ENCODE measurements at regions not wholly inside any gene's neighbourhood (a gene's known extent, or its start where the extent isn't known, plus 50 kb on each side); places are given as distances from the start of the nearest gene placed in this dataset.

- no peak overlapping the region for H3K4me3 ChIP-seq (ENCODE audit: low read depth, low read length, poor library complexity, severe bottlenecking)
- H3K4me1 ChIP-seq (ENCODE audit: insufficient read depth, low read length, severe bottlenecking) = no peaks in the 10 kb centered on the region
- H4K20me1 ChIP-seq (ENCODE audit: insufficient read depth, low read length) = no peaks in the 10 kb centered on the region
- H3K9me2 ChIP-seq (ENCODE audit: low read depth, low read length) = no peaks in the 10 kb centered on the region
- no peaks in the 10 kb centered on the region for H3K36me3 ChIP-seq (ENCODE audit: insufficient read depth, low read length)
- no peaks in the 10 kb centered on the region for H3F3A ChIP-seq (ENCODE audit: insufficient read depth, low read length)
- H3K79me2 ChIP-seq (ENCODE audit: insufficient read depth, low read length) = no peaks in the 10 kb centered on the region
- H3K4me2 ChIP-seq (ENCODE audit: low read length) = no peak overlapping the region
- H3K27ac ChIP-seq (ENCODE audit: low read depth, low read length, poor library complexity, severe bottlenecking) = no peak overlapping the region
- no peak overlapping the region for H2AFZ ChIP-seq (ENCODE audit: low read length)
- TF ChIP-seq CTCF (IDR thresholded peaks at IDR 0.05; ENCODE audit: low read length) (no peak), EZH2 (IDR thresholded peaks at IDR 0.05; ENCODE audit: borderline replicate concordance, low read length) (no peak)
- H3K27me3 ChIP-seq (ENCODE audit: insufficient read depth, low read length) = no peaks in the 10 kb centered on the region
- H3K9ac ChIP-seq (ENCODE audit: low read length) = no peak overlapping the region
- H3K9me3 ChIP-seq (ENCODE audit: low read length) = no peaks in the 10 kb centered on the region
Observed at GRCh38 chr4:35938936-35939335, 305.4 kb downstream of the ARAP2 start.

GRCh38 chr4:35939751-35940150 lies 304.6 kb downstream of the ARAP2 start:
- H2AFZ ChIP-seq (ENCODE audit: low read length) = no peak overlapping the region
- no peak overlapping the region for H3K4me2 ChIP-seq (ENCODE audit: low read length)
- no peaks in the 10 kb centered on the region for H3K27me3 ChIP-seq (ENCODE audit: insufficient read depth, low read length)
- no peak overlapping the region for H3K4me3 ChIP-seq (ENCODE audit: low read depth, low read length, poor library complexity, severe bottlenecking)
- no peak overlapping the region for H3K9ac ChIP-seq (ENCODE audit: low read length)
- no peak overlapping the region for H3K27ac ChIP-seq (ENCODE audit: low read depth, low read length, poor library complexity, severe bottlenecking)
- H3F3A ChIP-seq (ENCODE audit: insufficient read depth, low read length) = no peaks in the 10 kb centered on the region
- no peaks in the 10 kb centered on the region for H3K36me3 ChIP-seq (ENCODE audit: insufficient read depth, low read length)
- TF ChIP-seq CTCF (IDR thresholded peaks at IDR 0.05; ENCODE audit: low read length) (no peak), EZH2 (IDR thresholded peaks at IDR 0.05; ENCODE audit: borderline replicate concordance, low read length) (no peak)
- no peaks in the 10 kb centered on the region for H3K79me2 ChIP-seq (ENCODE audit: insufficient read depth, low read length)
- no peaks in the 10 kb centered on the region for H4K20me1 ChIP-seq (ENCODE audit: insufficient read depth, low read length)
- H3K9me2 ChIP-seq (ENCODE audit: low read depth, low read length) = no peaks in the 10 kb centered on the region
- H3K4me1 ChIP-seq (ENCODE audit: insufficient read depth, low read length, severe bottlenecking) = no peaks in the 10 kb centered on the region
- H3K9me3 ChIP-seq (ENCODE audit: low read length) = no peaks in the 10 kb centered on the region

DNA sequence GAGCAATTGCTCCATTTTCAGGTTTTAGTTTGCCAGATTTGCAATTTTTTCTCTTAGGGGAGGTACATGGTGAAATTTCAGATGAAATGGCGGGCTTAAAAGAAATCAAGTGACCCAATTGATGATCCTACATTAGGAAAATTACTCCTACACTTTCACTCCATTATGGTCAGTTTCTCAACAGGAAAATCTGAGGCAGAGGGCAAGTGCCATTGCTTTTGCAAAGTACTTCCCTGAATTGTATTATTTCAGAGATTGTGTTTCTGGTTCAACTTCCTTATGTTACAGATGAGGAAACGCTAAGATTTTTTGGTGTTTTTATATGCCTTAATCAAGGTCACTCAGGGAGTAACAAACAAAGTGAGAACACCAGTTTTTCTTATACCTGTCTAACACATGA lies 302.2 kb downstream of the ARAP2 start:
- Histone ChIP-seq H3F3A (ENCODE audit: insufficient read depth, low read length) (no peaks in the 10 kb centered on the region), H3K9ac (ENCODE audit: low read length) (no peak overlapping the region), H2AFZ (ENCODE audit: low read length) (no peak overlapping the region), H3K79me2 (ENCODE audit: insufficient read depth, low read length) (no peaks in the 10 kb centered on the region), H3K27ac (ENCODE audit: low read depth, low read length, poor library complexity, severe bottlenecking) (no peak overlapping the region), H3K9me3 (ENCODE audit: low read length) (no peaks in the 10 kb centered on the region), H3K4me3 (ENCODE audit: low read depth, low read length, poor library complexity, severe bottlenecking) (no peak overlapping the region), H3K9me2 (ENCODE audit: low read depth, low read length) (no peaks in the 10 kb centered on the region), H3K27me3 (ENCODE audit: insufficient read depth, low read length) (no peaks in the 10 kb centered on the region), H3K4me2 (ENCODE audit: low read length) (no peak overlapping the region), H3K36me3 (ENCODE audit: insufficient read depth, low read length) (no peaks in the 10 kb centered on the region), H4K20me1 (ENCODE audit: insufficient read depth, low read length) (no peaks in the 10 kb centered on the region), H3K4me1 (ENCODE audit: insufficient read depth, low read length, severe bottlenecking) (no peaks in the 10 kb centered on the region)
- TF ChIP-seq CTCF (IDR thresholded peaks at IDR 0.05; ENCODE audit: low read length) (no peak), EZH2 (IDR thresholded peaks at IDR 0.05; ENCODE audit: borderline replicate concordance, low read length) (no peak)

Data from OCI-LY1 (cell line).